ENCODE measurements at regions not wholly inside any gene's neighbourhood (a gene's known extent, or its start where the extent isn't known, plus 50 kb on each side); places are given as distances from the start of the nearest gene placed in this dataset.

- H3K27ac ChIP-seq = no peak overlapping the region
- no peaks in the 10 kb centered on the region for H3K27me3 ChIP-seq
- H3K9me3 ChIP-seq = no peaks in the 10 kb centered on the region
- no peak for DNase-seq
- TF ChIP-seq POLR2A (IDR thresholded peaks at IDR 0.05) (no peak), CTCF (IDR thresholded peaks at IDR 0.05) (no peak)
- no peaks in the 10 kb centered on the region for H3K4me1 ChIP-seq
- H3K4me3 ChIP-seq = no peak overlapping the region
- intact Hi-C loops (cut with DNase I) = no loop called here
- 55 to 57% methylated on average over 9 of the region's 9 CpGs for WGBS, 2 donors
- no peaks in the 10 kb centered on the region for H3K36me3 ChIP-seq
These were observed 490.2 kb downstream of the EBF1 start for GRCh38 chr5:158609333-158610050.

- Histone ChIP-seq H3K36me3 (no peaks in the 10 kb centered on the region), H3K4me3 (no peak overlapping the region), H3K27me3 (no peaks in the 10 kb centered on the region), H3K4me1 (no peaks in the 10 kb centered on the region), H3K27ac (no peak overlapping the region), H3K9me3 (no peaks in the 10 kb centered on the region)
- DNase-seq = no peak
- intact Hi-C loops (cut with DNase I) = no loop called here
- 64 to 74% methylated on average over 2 of the region's 2 CpGs for WGBS, 2 donors
- TF ChIP-seq POLR2A (IDR thresholded peaks at IDR 0.05) (no peak), CTCF (IDR thresholded peaks at IDR 0.05) (no peak)
These were observed 492.6 kb downstream of the EBF1 start for GRCh38 chr5:158607088-158607487.

DNA sequence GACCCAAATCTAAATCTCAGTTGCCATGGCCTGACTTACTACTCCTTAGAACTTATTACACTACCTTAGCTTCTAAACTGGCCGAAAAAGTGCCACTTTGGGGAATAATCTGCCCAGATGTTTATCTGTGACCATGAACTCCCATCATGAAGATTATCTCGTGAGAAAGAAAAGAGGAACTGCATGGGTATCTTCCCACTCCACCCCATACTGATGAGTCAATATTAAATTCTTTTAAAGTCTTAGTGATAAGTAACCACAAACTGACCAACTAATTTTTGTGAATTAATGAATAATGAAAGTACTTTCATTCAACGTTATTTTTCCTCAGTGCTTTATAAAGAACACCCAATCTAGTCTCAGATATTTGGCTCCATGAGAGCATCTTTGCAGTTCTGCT, 493.5 kb downstream of the EBF1 start:
- TF ChIP-seq POLR2A (IDR thresholded peaks at IDR 0.05) = no peak
- no peak for TF ChIP-seq CTCF (IDR thresholded peaks at IDR 0.05)
- Histone ChIP-seq H3K9me3 (no peaks in the 10 kb centered on the region), H3K27ac (no peak overlapping the region), H3K4me1 (no peaks in the 10 kb centered on the region), H3K27me3 (no peaks in the 10 kb centered on the region), H3K36me3 (no peaks in the 10 kb centered on the region), H3K4me3 (no peak overlapping the region)
- 56 to 58% methylated on average over 3 of the region's 3 CpGs for WGBS, 2 donors
- no peak for DNase-seq
- intact Hi-C loops (cut with DNase I) = no loop called here

DNA sequence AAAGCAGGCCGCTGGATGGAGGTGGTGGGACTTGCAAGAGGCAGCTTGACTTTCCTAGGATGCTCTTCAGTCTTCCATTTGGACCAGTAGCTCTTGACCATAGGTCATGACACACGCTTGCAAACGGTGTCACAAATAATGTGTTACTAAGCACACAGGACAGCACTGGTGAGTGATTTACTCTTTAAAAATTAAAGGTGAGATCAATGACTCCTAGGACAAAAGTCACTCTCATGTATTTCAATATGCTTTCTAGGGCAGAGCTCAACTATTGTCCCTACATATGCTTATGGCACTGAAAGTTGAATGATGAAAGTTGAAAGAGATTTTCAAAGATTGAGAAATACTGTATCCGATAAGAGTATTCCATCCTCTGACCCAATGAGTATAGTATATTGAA, 496.7 kb downstream of the EBF1 start:
- H3K36me3 ChIP-seq = no peaks in the 10 kb centered on the region
- DNase-seq = no peak
- intact Hi-C loops (cut with DNase I) = no loop called here

GRCh38 chr5:158601118-158601517, 498.6 kb downstream of the EBF1 start:
- no peak overlapping the region for H3K27ac ChIP-seq
- 69 to 82% methylated on average over 3 of the region's 3 CpGs for WGBS, 2 donors
- H3K4me1 ChIP-seq = no peaks in the 10 kb centered on the region
- TF ChIP-seq CTCF (IDR thresholded peaks at IDR 0.05) = no peak
- no peak for TF ChIP-seq POLR2A (IDR thresholded peaks at IDR 0.05)
- no peaks in the 10 kb centered on the region for H3K27me3 ChIP-seq
- H3K9me3 ChIP-seq = no peaks in the 10 kb centered on the region
- no peak overlapping the region for H3K4me3 ChIP-seq
- no peak for DNase-seq
- H3K36me3 ChIP-seq = no peaks in the 10 kb centered on the region
- intact Hi-C loops (cut with DNase I) = no loop called here

More for the DNA sequence above, 496.7 kb downstream of the EBF1 start:
- H3K27ac ChIP-seq = no peak overlapping the region
- TF ChIP-seq CTCF (IDR thresholded peaks at IDR 0.05) = no peak
- no peak for TF ChIP-seq POLR2A (IDR thresholded peaks at IDR 0.05)
- no peaks in the 10 kb centered on the region for H3K4me1 ChIP-seq
- no peaks in the 10 kb centered on the region for H3K9me3 ChIP-seq
- H3K4me3 ChIP-seq = no peak overlapping the region
- 87 to 88% methylated on average over 4 of the region's 4 CpGs for WGBS, 2 donors
- H3K27me3 ChIP-seq = no peaks in the 10 kb centered on the region
